ENCODE measurements at regions not wholly inside any gene's neighbourhood (a gene's known extent, or its start where the extent isn't known, plus 50 kb on each side); places are given as distances from the start of the nearest gene placed in this dataset.

DNA sequence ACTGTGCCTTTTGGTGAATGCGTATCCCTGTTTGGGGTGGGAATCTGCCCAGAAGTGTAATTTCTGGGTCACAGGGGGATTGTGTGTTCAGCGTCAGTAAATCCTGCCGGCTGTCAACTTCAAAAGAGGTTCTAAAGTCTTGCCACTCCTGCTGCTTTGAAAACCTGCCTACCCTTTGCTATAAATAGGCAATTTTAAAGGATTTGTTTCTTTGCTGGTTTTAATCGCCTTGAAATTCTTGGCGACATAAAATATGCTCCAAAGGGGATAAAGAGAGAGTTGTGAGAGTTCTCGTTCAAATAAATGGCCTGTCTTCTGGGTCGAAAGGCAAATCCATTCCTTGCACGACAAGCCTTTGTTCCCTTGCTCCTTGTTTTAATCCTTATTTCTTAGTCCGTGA, 143.4 kb downstream of the IRF8 start:
- no peaks in the 10 kb centered on the region for H4K20me1 ChIP-seq (ENCODE audit: control insufficient read depth, extremely low read depth, insufficient read depth, low read length)
- FAIRE-seq, result no peak
- no peak for TF ChIP-seq EZH2 (IDR thresholded peaks at IDR 0.05; ENCODE audit: low read length)
- TF ChIP-seq, protein P1, sequence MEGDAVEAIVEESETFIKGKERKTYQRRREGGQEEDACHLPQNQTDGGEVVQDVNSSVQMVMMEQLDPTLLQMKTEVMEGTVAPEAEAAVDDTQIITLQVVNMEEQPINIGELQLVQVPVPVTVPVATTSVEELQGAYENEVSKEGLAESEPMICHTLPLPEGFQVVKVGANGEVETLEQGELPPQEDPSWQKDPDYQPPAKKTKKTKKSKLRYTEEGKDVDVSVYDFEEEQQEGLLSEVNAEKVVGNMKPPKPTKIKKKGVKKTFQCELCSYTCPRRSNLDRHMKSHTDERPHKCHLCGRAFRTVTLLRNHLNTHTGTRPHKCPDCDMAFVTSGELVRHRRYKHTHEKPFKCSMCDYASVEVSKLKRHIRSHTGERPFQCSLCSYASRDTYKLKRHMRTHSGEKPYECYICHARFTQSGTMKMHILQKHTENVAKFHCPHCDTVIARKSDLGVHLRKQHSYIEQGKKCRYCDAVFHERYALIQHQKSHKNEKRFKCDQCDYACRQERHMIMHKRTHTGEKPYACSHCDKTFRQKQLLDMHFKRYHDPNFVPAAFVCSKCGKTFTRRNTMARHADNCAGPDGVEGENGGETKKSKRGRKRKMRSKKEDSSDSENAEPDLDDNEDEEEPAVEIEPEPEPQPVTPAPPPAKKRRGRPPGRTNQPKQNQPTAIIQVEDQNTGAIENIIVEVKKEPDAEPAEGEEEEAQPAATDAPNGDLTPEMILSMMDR (optimal IDR thresholded peaks at IDR 0.05 in 1 of 3, IDR thresholded peaks at IDR 0.05 in 1 of 3, conservative IDR thresholded peaks at IDR 0.05 in 1 of 3; ENCODE audit: extremely low read depth in 1 of 3, insufficient read depth in 2 of 3, low read length in 3 of 3), result no peak

DNA sequence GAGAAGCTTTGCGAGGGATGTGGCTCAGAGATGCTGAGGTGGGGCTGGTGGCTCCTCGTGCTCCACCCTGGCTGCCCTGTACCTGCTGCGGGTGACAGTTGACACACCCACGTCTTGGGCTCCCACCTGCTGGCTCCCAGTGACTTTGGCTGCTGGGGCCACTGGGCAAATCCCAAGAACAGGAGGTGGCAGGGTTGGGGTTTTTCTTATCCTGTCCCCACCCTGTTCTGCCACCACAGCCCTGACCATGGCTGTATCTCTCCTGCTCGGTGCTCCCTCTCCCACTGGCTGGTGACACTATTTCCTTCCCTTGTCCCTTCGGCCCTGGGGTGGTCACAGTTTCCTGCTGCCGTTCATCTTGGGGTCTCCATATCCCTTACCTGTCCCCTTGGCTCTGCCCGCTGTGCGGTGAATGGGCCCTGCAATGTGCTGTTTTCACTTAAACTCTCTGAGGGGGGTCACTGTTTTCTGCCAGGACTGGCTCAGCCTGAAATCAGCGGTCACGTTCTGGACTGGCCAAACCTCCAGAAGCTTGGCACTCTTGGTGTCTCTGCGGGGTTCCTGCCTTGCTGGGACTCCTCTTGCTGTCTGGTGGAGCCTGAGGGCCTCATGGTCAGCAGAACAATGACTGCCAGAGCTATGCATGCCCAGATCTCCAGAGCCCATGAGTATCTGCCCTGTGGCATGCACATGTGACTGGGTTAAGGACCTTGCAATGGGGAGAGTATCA, 144.2 kb downstream of the IRF8 start:
- H4K20me1 ChIP-seq (ENCODE audit: control insufficient read depth, extremely low read depth, insufficient read depth, low read length), result no peaks in the 10 kb centered on the region
- no peaks in the 10 kb centered on the region for H3K36me3 ChIP-seq (ENCODE audit: control insufficient read depth in 2 of 2, extremely low read depth in 1 of 2, insufficient read depth in 2 of 2, low read length in 2 of 2)
- FAIRE-seq, result no peak
- no peak overlapping the region for H3K27ac ChIP-seq (ENCODE audit: control insufficient read depth, insufficient read depth, low read length)
- H2AFZ ChIP-seq (ENCODE audit: control insufficient read depth, low read length), result no peak overlapping the region
- TF ChIP-seq EZH2 (IDR thresholded peaks at IDR 0.05; ENCODE audit: low read length), result no peak
- no peak overlapping the region for H3K9ac ChIP-seq (ENCODE audit: control insufficient read depth, extremely low read depth, insufficient read depth, low read length)
- H3K4me1 ChIP-seq (ENCODE audit: control insufficient read depth, extremely low read depth, insufficient read depth, low read length), result no peaks in the 10 kb centered on the region
- no peak overlapping the region for H3K4me3 ChIP-seq (ENCODE audit: control insufficient read depth in 2 of 3, extremely low read depth in 1 of 3, insufficient read depth in 2 of 3, low read depth in 1 of 3, low read length in 3 of 3)
- dilution Hi-C loops (cut with MboI; ENCODE audit: extremely low pct_ligation_motif_present, low sequenced_read_pairs), result no loop called here
- peaks cover 5% of the 10 kb centered on the region for H3K27me3 ChIP-seq (ENCODE audit: control insufficient read depth, extremely low read depth, insufficient read depth, low read length)
- H3K79me2 ChIP-seq (ENCODE audit: control insufficient read depth, insufficient read depth, low read length), result no peaks in the 10 kb centered on the region
- H3K9me3 ChIP-seq (ENCODE audit: control insufficient read depth, low read depth, low read length), result no peaks in the 10 kb centered on the region
- H3K4me2 ChIP-seq (ENCODE audit: control insufficient read depth, extremely low read depth, insufficient read depth, low read depth, low read length), result no peak overlapping the region
- H3K9me1 ChIP-seq (ENCODE audit: control insufficient read depth, extremely low read depth, insufficient read depth, low read length), result no peaks in the 10 kb centered on the region
- DNase-seq (ENCODE audit: low read depth, low spot score), result no peak

More for the DNA sequence above, 143.4 kb downstream of the IRF8 start:
- Histone ChIP-seq H3K4me2 (ENCODE audit: control insufficient read depth, extremely low read depth, insufficient read depth, low read depth, low read length) (no peak overlapping the region), H3K9me1 (ENCODE audit: control insufficient read depth, extremely low read depth, insufficient read depth, low read length) (no peaks in the 10 kb centered on the region), H3K9me3 (ENCODE audit: control insufficient read depth, low read depth, low read length) (no peaks in the 10 kb centered on the region), H3K27me3 (ENCODE audit: control insufficient read depth, extremely low read depth, insufficient read depth, low read length) (peaks cover 3% of the 10 kb centered on the region), H3K9ac (ENCODE audit: control insufficient read depth, extremely low read depth, insufficient read depth, low read length) (no peak overlapping the region), H3K79me2 (ENCODE audit: control insufficient read depth, insufficient read depth, low read length) (no peaks in the 10 kb centered on the region), H3K27ac (ENCODE audit: control insufficient read depth, insufficient read depth, low read length) (no peak overlapping the region), H2AFZ (ENCODE audit: control insufficient read depth, low read length) (no peak overlapping the region), H3K4me1 (ENCODE audit: control insufficient read depth, extremely low read depth, insufficient read depth, low read length) (no peaks in the 10 kb centered on the region), H3K4me3 (ENCODE audit: control insufficient read depth in 2 of 3, extremely low read depth in 1 of 3, insufficient read depth in 2 of 3, low read depth in 1 of 3, low read length in 3 of 3) (no peak overlapping the region), H3K36me3 (ENCODE audit: control insufficient read depth in 2 of 2, extremely low read depth in 1 of 2, insufficient read depth in 2 of 2, low read length in 2 of 2) (no peaks in the 10 kb centered on the region)
- DNase-seq (ENCODE audit: low read depth, low spot score), result no peak
- dilution Hi-C loops (cut with MboI; ENCODE audit: extremely low pct_ligation_motif_present, low sequenced_read_pairs), result no loop called here

DNA sequence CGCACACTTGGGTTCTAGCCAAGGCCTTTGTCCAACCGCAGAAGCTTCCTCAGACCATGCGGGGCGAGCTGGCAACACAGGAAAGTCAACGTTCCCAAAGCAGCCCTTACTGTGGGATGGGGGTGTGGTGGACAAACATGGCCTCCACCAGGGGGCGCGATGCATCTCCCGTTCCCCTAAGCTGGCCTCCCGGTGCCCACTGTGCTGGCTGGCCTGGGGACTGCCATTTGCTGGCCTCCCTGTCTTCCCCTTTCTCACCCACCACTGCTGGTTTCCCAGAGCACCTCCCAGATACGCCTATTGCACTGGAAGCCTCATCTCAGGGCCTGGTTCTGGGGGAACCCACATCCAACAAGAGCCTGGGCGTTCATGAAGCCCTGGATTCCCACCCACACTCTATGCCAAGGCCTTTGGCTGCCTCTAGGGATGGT, 145.3 kb downstream of the IRF8 start:
- Histone ChIP-seq H3K4me1 (ENCODE audit: control insufficient read depth, extremely low read depth, insufficient read depth, low read length) (no peaks in the 10 kb centered on the region), H3K27ac (ENCODE audit: control insufficient read depth, insufficient read depth, low read length) (no peak overlapping the region), H3K79me2 (ENCODE audit: control insufficient read depth, insufficient read depth, low read length) (no peaks in the 10 kb centered on the region), H3K4me2 (ENCODE audit: control insufficient read depth, extremely low read depth, insufficient read depth, low read depth, low read length) (no peak overlapping the region), H3K36me3 (ENCODE audit: control insufficient read depth in 2 of 2, extremely low read depth in 1 of 2, insufficient read depth in 2 of 2, low read length in 2 of 2) (no peaks in the 10 kb centered on the region), H3K9me3 (ENCODE audit: control insufficient read depth, low read depth, low read length) (no peaks in the 10 kb centered on the region), H3K9me1 (ENCODE audit: control insufficient read depth, extremely low read depth, insufficient read depth, low read length) (no peaks in the 10 kb centered on the region), H3K9ac (ENCODE audit: control insufficient read depth, extremely low read depth, insufficient read depth, low read length) (no peak overlapping the region), H4K20me1 (ENCODE audit: control insufficient read depth, extremely low read depth, insufficient read depth, low read length) (no peaks in the 10 kb centered on the region), H2AFZ (ENCODE audit: control insufficient read depth, low read length) (no peak overlapping the region), H3K27me3 (ENCODE audit: control insufficient read depth, extremely low read depth, insufficient read depth, low read length) (peaks cover 14% of the 10 kb centered on the region), H3K4me3 (ENCODE audit: control insufficient read depth in 2 of 3, extremely low read depth in 1 of 3, insufficient read depth in 2 of 3, low read depth in 1 of 3, low read length in 3 of 3) (no peak overlapping the region)
- dilution Hi-C loops (cut with MboI; ENCODE audit: extremely low pct_ligation_motif_present, low sequenced_read_pairs), result no loop called here
- FAIRE-seq, result no peak
- TF ChIP-seq, protein P1 (optimal IDR thresholded peaks at IDR 0.05 in 1 of 3, IDR thresholded peaks at IDR 0.05 in 1 of 3, conservative IDR thresholded peaks at IDR 0.05 in 1 of 3; ENCODE audit: extremely low read depth in 1 of 3, insufficient read depth in 2 of 3, low read length in 3 of 3), result peak; percentile 29 to 62 (median 36)
- no peak for TF ChIP-seq EZH2 (IDR thresholded peaks at IDR 0.05; ENCODE audit: low read length)
- no peak for DNase-seq (ENCODE audit: low read depth, low spot score)

Data from keratinocyte (primary cell).